Sigmoid colon (tissue), 6 donors: ENCODE measurements at regions not wholly inside any gene's neighbourhood (a gene's known extent, or its start where the extent isn't known, plus 50 kb on each side); places are given as distances from the start of the nearest gene placed in this dataset.

Experiments
- DNase-seq: peaks from one replicate; pipeline ENCODE4 v3.0.0-alpha.2; 2019
- H3K27ac ChIP-seq, 4 donors: fragments of 200-600 bp; sonication (generic); one replicate each; pipeline ENCODE4 v1.5.1; 2016 to 2019; ENCODE audit warnings: mild to moderate bottlenecking in 1 of 4
- H3K27me3 ChIP-seq, 3 donors: fragments of 200-600 bp; sonication (generic); one replicate each; pipeline ENCODE4 v1.5.1; 2019; ENCODE audit warnings: mild to moderate bottlenecking in 1 of 3
- H3K36me3 ChIP-seq, 4 donors: fragments of 200-600 bp; sonication (generic); one replicate each; pipeline ENCODE4 v1.5.1; 2016 to 2019
- H3K4me1 ChIP-seq, 4 donors: fragments of 200-600 bp; sonication (generic); one replicate each; pipeline ENCODE4 v1.5.1; 2017 to 2019
- H3K4me3 ChIP-seq, 4 donors: fragments of 200-600 bp; sonication (generic); one replicate each; pipeline ENCODE4 v1.5.1; 2017 to 2019; ENCODE audit warnings: mild to moderate bottlenecking in 2 of 4, moderate library complexity in 1 of 4
- H3K9me3 ChIP-seq, 4 donors: fragments of 200-600 bp in 3 of 4; sonication (generic) in 3 of 4; one replicate each; pipeline versions ENCODE4 v1.5.1 to v1.6.1; 2013 to 2019
- EP300 ChIP-seq, 4 donors: sonication (generic); formaldehyde crosslinking; IDR thresholded peaks; one replicate each; pipeline ENCODE4 v1.6.1; 2017; ENCODE audit warnings: antibody characterized with exemption in 4 of 4
- POLR2A ChIP-seq, 2 donors: fragments of 450-650 bp; IDR thresholded peaks; one replicate each; pipeline ENCODE4 v1.6.1; 2016; ENCODE audit warnings: antibody characterized with exemption in 2 of 2, mild to moderate bottlenecking in 2 of 2, moderate library complexity in 2 of 2
- POLR2AphosphoS5 ChIP-seq, 4 donors: sonication (generic); formaldehyde crosslinking; IDR thresholded peaks; one replicate each; pipeline ENCODE4 v1.6.1; 2017; ENCODE audit warnings: antibody characterized with exemption in 4 of 4
- WGBS, 2 donors: extraction: QIAGEN DNeasy Blood & Tissue Kit; methylation state at CpG; one replicate each; pipeline ENCODE4 v1.1.7; 2013; 5-methylcytosine and 5-hydroxymethylcytosine counted together
- intact Hi-C: fragments of 100-400 bp; cut with DNase I; formaldehyde crosslinking; loops from one replicate; pipeline ENCODE4 v1.15.1; 2023
- TF ChIP-seq, protein P1 (sequence below), 4 experiments: fragments of 450-650 bp in 3 of 4; fragments of 200-600 bp in 1 of 4; IDR thresholded peaks; one replicate each; pipeline ENCODE4 v1.5.1; 2016 to 2019; ENCODE audit warnings: antibody characterized with exemption in 4 of 4, mild to moderate bottlenecking in 3 of 4, moderate library complexity in 2 of 4
- donor health status: healthy with polysubstance abuse.
- donor health status: healthy.

DNA sequence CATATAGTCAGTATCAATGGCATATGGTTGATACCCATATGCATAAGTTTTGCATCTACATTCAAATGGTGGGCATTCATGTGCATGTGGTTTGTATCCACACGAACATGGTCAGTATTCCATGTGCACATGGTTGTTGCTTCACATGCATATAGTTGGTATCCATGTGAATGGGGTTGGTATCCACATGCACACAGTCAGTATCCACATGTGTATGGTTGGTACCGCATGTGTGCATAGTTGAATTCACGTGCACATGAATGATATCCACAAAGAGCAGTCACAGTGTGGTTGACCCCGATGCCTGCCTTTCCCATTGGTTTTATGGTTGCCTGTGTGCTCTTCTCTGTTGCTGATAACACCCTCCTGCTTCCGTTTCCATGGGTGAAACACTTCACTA lies 427.9 kb downstream of the STIM2 start:
- peaks cover 0 to under 1% (median 0%) of the 10 kb centered on the region in 4 donors for H3K9me3 ChIP-seq
- H3K4me1 ChIP-seq: no peaks in the 10 kb centered on the region
- no peak for DNase-seq
- TF ChIP-seq POLR2A (IDR thresholded peaks at IDR 0.05) (no peak), EP300 (IDR thresholded peaks at IDR 0.05) (no peak), POLR2AphosphoS5 (IDR thresholded peaks at IDR 0.05) (no peak)
- TF ChIP-seq, protein P1, sequence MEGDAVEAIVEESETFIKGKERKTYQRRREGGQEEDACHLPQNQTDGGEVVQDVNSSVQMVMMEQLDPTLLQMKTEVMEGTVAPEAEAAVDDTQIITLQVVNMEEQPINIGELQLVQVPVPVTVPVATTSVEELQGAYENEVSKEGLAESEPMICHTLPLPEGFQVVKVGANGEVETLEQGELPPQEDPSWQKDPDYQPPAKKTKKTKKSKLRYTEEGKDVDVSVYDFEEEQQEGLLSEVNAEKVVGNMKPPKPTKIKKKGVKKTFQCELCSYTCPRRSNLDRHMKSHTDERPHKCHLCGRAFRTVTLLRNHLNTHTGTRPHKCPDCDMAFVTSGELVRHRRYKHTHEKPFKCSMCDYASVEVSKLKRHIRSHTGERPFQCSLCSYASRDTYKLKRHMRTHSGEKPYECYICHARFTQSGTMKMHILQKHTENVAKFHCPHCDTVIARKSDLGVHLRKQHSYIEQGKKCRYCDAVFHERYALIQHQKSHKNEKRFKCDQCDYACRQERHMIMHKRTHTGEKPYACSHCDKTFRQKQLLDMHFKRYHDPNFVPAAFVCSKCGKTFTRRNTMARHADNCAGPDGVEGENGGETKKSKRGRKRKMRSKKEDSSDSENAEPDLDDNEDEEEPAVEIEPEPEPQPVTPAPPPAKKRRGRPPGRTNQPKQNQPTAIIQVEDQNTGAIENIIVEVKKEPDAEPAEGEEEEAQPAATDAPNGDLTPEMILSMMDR (IDR thresholded peaks at IDR 0.05): no peak
- WGBS, 2 donors: 81 to 89% methylated on average over 5 of the region's 5 CpGs
- H3K27me3 ChIP-seq: no peaks in the 10 kb centered on the region
- no peak overlapping the region for H3K4me3 ChIP-seq
- intact Hi-C loops: no loop called here
- no peaks in the 10 kb centered on the region for H3K36me3 ChIP-seq
- H3K27ac ChIP-seq: no peak overlapping the region

DNA sequence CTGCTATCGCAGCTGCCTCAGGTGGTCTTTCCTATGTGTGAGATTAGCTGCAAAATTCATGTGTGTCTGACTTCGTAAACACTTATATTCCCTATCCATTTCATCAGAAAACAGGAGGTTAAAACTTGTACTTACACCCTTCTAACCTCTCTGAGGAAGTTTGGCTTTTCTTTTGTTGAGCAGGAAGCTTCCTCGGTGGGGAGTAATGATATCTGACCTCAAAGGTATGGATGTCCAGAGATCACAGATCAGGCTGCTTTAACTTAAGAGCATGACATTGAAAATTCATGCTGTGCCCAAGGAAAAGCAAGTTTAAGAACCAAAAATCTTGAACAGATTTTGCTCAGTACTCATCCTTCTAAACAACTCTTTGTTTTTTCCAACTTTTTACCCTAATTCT lies 429.1 kb downstream of the STIM2 start:
- H3K36me3 ChIP-seq: no peaks in the 10 kb centered on the region
- no peak overlapping the region for H3K4me3 ChIP-seq
- H3K27me3 ChIP-seq: no peaks in the 10 kb centered on the region
- H3K4me1 ChIP-seq: no peaks in the 10 kb centered on the region
- no peak for DNase-seq
- H3K9me3 ChIP-seq: no peaks in the 10 kb centered on the region
- TF ChIP-seq POLR2AphosphoS5 (IDR thresholded peaks at IDR 0.05) (no peak), EP300 (IDR thresholded peaks at IDR 0.05) (no peak), POLR2A (IDR thresholded peaks at IDR 0.05) (no peak)
- TF ChIP-seq, protein P1 (IDR thresholded peaks at IDR 0.05): no peak
- 59 to 73% methylated on average over 3 of the region's 3 CpGs for WGBS, 2 donors
- intact Hi-C loops: no loop called here
- H3K27ac ChIP-seq: no peak overlapping the region

DNA sequence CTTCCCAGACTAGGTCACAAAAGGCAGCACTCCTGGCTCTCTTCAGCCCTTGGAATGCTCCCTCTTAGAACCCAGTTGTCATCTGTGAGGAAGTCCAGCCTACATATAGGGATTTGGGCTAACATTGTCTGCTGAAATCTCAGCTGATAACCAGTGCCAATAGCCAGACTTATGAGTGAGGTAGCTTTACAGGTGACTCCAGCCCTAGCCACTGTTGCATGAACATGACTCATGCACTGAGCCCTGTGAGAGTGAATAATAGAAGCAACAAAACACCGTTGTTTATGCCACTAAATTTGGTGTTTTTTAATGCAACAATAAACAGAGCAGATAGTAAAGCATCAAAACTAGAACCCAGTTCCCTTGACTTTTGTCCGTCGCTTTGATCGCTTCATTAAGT lies 433.2 kb downstream of the STIM2 start:
- H3K4me1 ChIP-seq: no peaks in the 10 kb centered on the region
- no peak for DNase-seq
- no peaks in the 10 kb centered on the region for H3K27me3 ChIP-seq
- H3K4me3 ChIP-seq: no peak overlapping the region
- 70 to 71% methylated on average over 4 of the region's 4 CpGs for WGBS, 2 donors
- H3K27ac ChIP-seq: no peak overlapping the region
- TF ChIP-seq EP300 (IDR thresholded peaks at IDR 0.05) (no peak), POLR2AphosphoS5 (IDR thresholded peaks at IDR 0.05) (no peak)
- TF ChIP-seq, protein P1 (IDR thresholded peaks at IDR 0.05): no peak
- no peaks in the 10 kb centered on the region for H3K9me3 ChIP-seq
- no peaks in the 10 kb centered on the region for H3K36me3 ChIP-seq
- intact Hi-C loops: no loop called here

DNA sequence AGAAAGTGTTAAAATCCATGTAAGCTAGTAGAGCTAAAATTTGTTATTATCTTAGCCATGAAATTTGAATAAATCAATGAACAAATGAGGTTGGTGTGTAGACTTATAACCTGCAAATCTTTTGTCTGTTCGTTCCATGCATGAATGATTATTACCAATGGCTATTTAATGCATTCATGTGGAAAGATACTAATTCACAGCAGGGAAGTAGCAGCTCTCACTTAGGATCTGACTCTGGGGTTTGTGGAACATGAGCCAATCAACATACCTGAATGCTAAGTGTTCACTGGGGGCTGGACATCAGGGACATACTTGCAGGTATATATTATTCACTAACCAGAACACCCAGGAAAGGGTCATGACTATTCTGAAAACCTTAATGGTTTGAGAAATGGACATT lies 444.1 kb downstream of the STIM2 start:
- no peak overlapping the region for H3K27ac ChIP-seq
- 76 to 89% methylated on average over 1 of the region's 1 CpG for WGBS, 2 donors
- no peaks in the 10 kb centered on the region for H3K4me1 ChIP-seq
- H3K9me3 ChIP-seq: peaks cover 0 to 8% (median 0%) of the 10 kb centered on the region in 4 donors
- no peak overlapping the region for H3K4me3 ChIP-seq
- intact Hi-C loops: no loop called here
- H3K27me3 ChIP-seq: no peaks in the 10 kb centered on the region
- DNase-seq: no peak
- TF ChIP-seq POLR2AphosphoS5 (IDR thresholded peaks at IDR 0.05) (no peak), EP300 (IDR thresholded peaks at IDR 0.05) (no peak), POLR2A (IDR thresholded peaks at IDR 0.05) (no peak)
- TF ChIP-seq, protein P1 (IDR thresholded peaks at IDR 0.05): no peak
- no peaks in the 10 kb centered on the region for H3K36me3 ChIP-seq

DNA sequence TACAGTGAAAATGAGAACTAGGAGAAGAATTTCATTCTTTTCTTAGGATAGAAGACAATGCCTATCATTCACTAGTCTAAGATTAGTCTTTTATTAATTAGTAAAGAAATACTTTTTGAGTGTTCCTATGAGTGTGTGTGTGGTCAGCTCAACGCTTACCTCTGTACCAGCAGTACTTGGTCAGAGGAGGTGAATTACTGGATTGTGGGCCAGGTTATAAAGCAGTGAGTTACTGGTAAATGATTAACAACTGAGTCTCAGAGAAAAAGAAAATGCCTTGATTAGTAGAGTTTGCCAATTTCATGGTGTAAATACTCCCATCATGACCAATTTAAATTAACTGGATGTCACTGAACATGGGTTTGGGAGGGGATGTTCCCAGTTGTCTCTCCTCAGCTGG lies 444.6 kb downstream of the STIM2 start:
- H3K27me3 ChIP-seq: no peaks in the 10 kb centered on the region
- no peak overlapping the region for H3K27ac ChIP-seq
- H3K36me3 ChIP-seq: no peaks in the 10 kb centered on the region
- peaks cover 0 to 8% (median 0%) of the 10 kb centered on the region in 4 donors for H3K9me3 ChIP-seq
- TF ChIP-seq EP300 (IDR thresholded peaks at IDR 0.05) (no peak), POLR2AphosphoS5 (IDR thresholded peaks at IDR 0.05) (no peak), POLR2A (IDR thresholded peaks at IDR 0.05) (no peak)
- TF ChIP-seq, protein P1 (IDR thresholded peaks at IDR 0.05): no peak
- DNase-seq: no peak
- no peak overlapping the region for H3K4me3 ChIP-seq
- intact Hi-C loops: no loop called here
- 0% methylated on average over 1 of the region's 1 CpG for WGBS, 2 donors
- H3K4me1 ChIP-seq: no peaks in the 10 kb centered on the region
